ENCODE measurements at regions not wholly inside any gene's neighbourhood (a gene's known extent, or its start where the extent isn't known, plus 50 kb on each side); places are given as distances from the start of the nearest gene placed in this dataset.

GRCh38 chr4:188454575-188454974, 315.3 kb downstream of the TRIML1 start:
- Histone ChIP-seq H3K9me3 (ENCODE audit: control insufficient read depth, insufficient read depth, low read depth, low read length) (0 out of 2 replicates have a peak, but pooled peaks cover under 1% of the 10 kb centered on the region), H3K36me3 (ENCODE audit: control insufficient read depth, insufficient read depth, low read length) (no peaks in the 10 kb centered on the region), H3K27me3 (ENCODE audit: control insufficient read depth, insufficient read depth, low read length) (no peaks in the 10 kb centered on the region), H3K27ac (ENCODE audit: low read depth, low read length) (no peak overlapping the region), H3K4me3 (ENCODE audit: low read depth, low read length) (no peak overlapping the region), H3K4me1 (ENCODE audit: control insufficient read depth, insufficient read depth, low read length) (peaks cover 19% of the 10 kb centered on the region), H3K9ac (ENCODE audit: low read length) (no peak overlapping the region)

- Histone ChIP-seq H3K9ac (ENCODE audit: low read length) (no peak overlapping the region), H3K4me1 (ENCODE audit: control insufficient read depth, insufficient read depth, low read length) (peaks cover 14% of the 10 kb centered on the region), H3K36me3 (ENCODE audit: control insufficient read depth, insufficient read depth, low read length) (no peaks in the 10 kb centered on the region), H3K27me3 (ENCODE audit: control insufficient read depth, insufficient read depth, low read length) (no peaks in the 10 kb centered on the region), H3K9me3 (ENCODE audit: control insufficient read depth, insufficient read depth, low read depth, low read length) (0 out of 2 replicates have a peak, but pooled peaks cover 3% of the 10 kb centered on the region), H3K4me3 (ENCODE audit: low read depth, low read length) (no peak overlapping the region), H3K27ac (ENCODE audit: low read depth, low read length) (no peak overlapping the region)
Observed at GRCh38 chr4:188455062-188455752, 316.0 kb downstream of the TRIML1 start.

GRCh38 chr4:188459381-188459780, 320.1 kb downstream of the TRIML1 start:
- H3K4me3 ChIP-seq (ENCODE audit: low read depth, low read length) = no peak overlapping the region
- H3K27me3 ChIP-seq (ENCODE audit: control insufficient read depth, insufficient read depth, low read length) = no peaks in the 10 kb centered on the region
- H3K9ac ChIP-seq (ENCODE audit: low read length) = no peak overlapping the region
- 0 out of 2 replicates have a peak, but pooled peaks cover 4% of the 10 kb centered on the region for H3K4me1 ChIP-seq (ENCODE audit: control insufficient read depth, insufficient read depth, low read length)
- H3K27ac ChIP-seq (ENCODE audit: low read depth, low read length) = no peak overlapping the region
- peaks cover 19% of the 10 kb centered on the region for H3K9me3 ChIP-seq (ENCODE audit: control insufficient read depth, insufficient read depth, low read depth, low read length)
- no peaks in the 10 kb centered on the region for H3K36me3 ChIP-seq (ENCODE audit: control insufficient read depth, insufficient read depth, low read length)

GRCh38 chr4:188463909-188464308, 324.7 kb downstream of the TRIML1 start:
- Histone ChIP-seq H3K9ac (ENCODE audit: low read length) (no peak overlapping the region), H3K27ac (ENCODE audit: low read depth, low read length) (no peak overlapping the region), H3K36me3 (ENCODE audit: control insufficient read depth, insufficient read depth, low read length) (no peaks in the 10 kb centered on the region), H3K27me3 (ENCODE audit: control insufficient read depth, insufficient read depth, low read length) (no peaks in the 10 kb centered on the region), H3K4me3 (ENCODE audit: low read depth, low read length) (no peak overlapping the region), H3K9me3 (ENCODE audit: control insufficient read depth, insufficient read depth, low read depth, low read length) (peaks cover 29% of the 10 kb centered on the region), H3K4me1 (ENCODE audit: control insufficient read depth, insufficient read depth, low read length) (no peaks in the 10 kb centered on the region)

- Histone ChIP-seq H3K27ac (ENCODE audit: low read depth, low read length) (no peak overlapping the region), H3K36me3 (ENCODE audit: control insufficient read depth, insufficient read depth, low read length) (no peaks in the 10 kb centered on the region), H3K4me3 (ENCODE audit: low read depth, low read length) (no peak overlapping the region), H3K9ac (ENCODE audit: low read length) (no peak overlapping the region), H3K4me1 (ENCODE audit: control insufficient read depth, insufficient read depth, low read length) (no peaks in the 10 kb centered on the region), H3K9me3 (ENCODE audit: control insufficient read depth, insufficient read depth, low read depth, low read length) (peaks cover 22% of the 10 kb centered on the region), H3K27me3 (ENCODE audit: control insufficient read depth, insufficient read depth, low read length) (no peaks in the 10 kb centered on the region)
Observed at GRCh38 chr4:188466001-188466400, 326.8 kb downstream of the TRIML1 start.

- Histone ChIP-seq H3K27ac (ENCODE audit: low read depth, low read length) (no peak overlapping the region), H3K27me3 (ENCODE audit: control insufficient read depth, insufficient read depth, low read length) (no peaks in the 10 kb centered on the region), H3K4me1 (ENCODE audit: control insufficient read depth, insufficient read depth, low read length) (no peaks in the 10 kb centered on the region)
Observed at GRCh38 chr4:188484256-188484655, 345.0 kb downstream of the TRIML1 start.

GRCh38 chr4:188485906-188486305, 346.7 kb downstream of the TRIML1 start:
- Histone ChIP-seq H3K36me3 (ENCODE audit: control insufficient read depth, insufficient read depth, low read length) (no peaks in the 10 kb centered on the region), H3K27me3 (ENCODE audit: control insufficient read depth, insufficient read depth, low read length) (no peaks in the 10 kb centered on the region), H3K4me1 (ENCODE audit: control insufficient read depth, insufficient read depth, low read length) (no peaks in the 10 kb centered on the region), H3K9me3 (ENCODE audit: control insufficient read depth, insufficient read depth, low read depth, low read length) (peaks cover 3% of the 10 kb centered on the region; the same call in 1 of the 2 replicates), H3K9ac (ENCODE audit: low read length) (no peak overlapping the region), H3K27ac (ENCODE audit: low read depth, low read length) (no peak overlapping the region), H3K4me3 (ENCODE audit: low read depth, low read length) (no peak overlapping the region)

More at GRCh38 chr4:188484256-188484655, 345.0 kb downstream of the TRIML1 start:
- Histone ChIP-seq H3K36me3 (ENCODE audit: control insufficient read depth, insufficient read depth, low read length) (no peaks in the 10 kb centered on the region), H3K4me3 (ENCODE audit: low read depth, low read length) (no peak overlapping the region), H3K9ac (ENCODE audit: low read length) (no peak overlapping the region), H3K9me3 (ENCODE audit: control insufficient read depth, insufficient read depth, low read depth, low read length) (no peaks in the 10 kb centered on the region)

GRCh38 chr4:188492886-188493285, 353.6 kb downstream of the TRIML1 start:
- Histone ChIP-seq H3K9me3 (ENCODE audit: control insufficient read depth, insufficient read depth, low read depth, low read length) (peaks cover 14% of the 10 kb centered on the region; the same call in 1 of the 2 replicates), H3K27ac (ENCODE audit: low read depth, low read length) (no peak overlapping the region), H3K4me3 (ENCODE audit: low read depth, low read length) (no peak overlapping the region), H3K4me1 (ENCODE audit: control insufficient read depth, insufficient read depth, low read length) (no peaks in the 10 kb centered on the region), H3K36me3 (ENCODE audit: control insufficient read depth, insufficient read depth, low read length) (no peaks in the 10 kb centered on the region), H3K27me3 (ENCODE audit: control insufficient read depth, insufficient read depth, low read length) (no peaks in the 10 kb centered on the region), H3K9ac (ENCODE audit: low read length) (no peak overlapping the region)

- no peak overlapping the region for H3K9ac ChIP-seq (ENCODE audit: low read length)
- no peaks in the 10 kb centered on the region for H3K36me3 ChIP-seq (ENCODE audit: control insufficient read depth, insufficient read depth, low read length)
- H3K9me3 ChIP-seq (ENCODE audit: control insufficient read depth, insufficient read depth, low read depth, low read length) = peaks cover 12% of the 10 kb centered on the region; the same call in 1 of the 2 replicates
- H3K4me3 ChIP-seq (ENCODE audit: low read depth, low read length) = no peak overlapping the region
- H3K4me1 ChIP-seq (ENCODE audit: control insufficient read depth, insufficient read depth, low read length) = no peaks in the 10 kb centered on the region
- H3K27ac ChIP-seq (ENCODE audit: low read depth, low read length) = no peak overlapping the region
- H3K27me3 ChIP-seq (ENCODE audit: control insufficient read depth, insufficient read depth, low read length) = no peaks in the 10 kb centered on the region
Observed at GRCh38 chr4:188495169-188495568, 355.9 kb downstream of the TRIML1 start.

- H3K9ac ChIP-seq (ENCODE audit: low read length) = no peak overlapping the region
- H3K27me3 ChIP-seq (ENCODE audit: control insufficient read depth, insufficient read depth, low read length) = no peaks in the 10 kb centered on the region
- no peak overlapping the region for H3K4me3 ChIP-seq (ENCODE audit: low read depth, low read length)
- no peak overlapping the region for H3K27ac ChIP-seq (ENCODE audit: low read depth, low read length)
- H3K4me1 ChIP-seq (ENCODE audit: control insufficient read depth, insufficient read depth, low read length) = no peaks in the 10 kb centered on the region
- no peaks in the 10 kb centered on the region for H3K9me3 ChIP-seq (ENCODE audit: control insufficient read depth, insufficient read depth, low read depth, low read length)
- H3K36me3 ChIP-seq (ENCODE audit: control insufficient read depth, insufficient read depth, low read length) = no peaks in the 10 kb centered on the region
Observed at GRCh38 chr4:188511431-188511830, 372.2 kb downstream of the TRIML1 start.

GRCh38 chr4:188532751-188533150, 393.5 kb downstream of the TRIML1 start:
- no peak overlapping the region for H3K27ac ChIP-seq (ENCODE audit: low read depth, low read length)
- no peaks in the 10 kb centered on the region for H3K9me3 ChIP-seq (ENCODE audit: control insufficient read depth, insufficient read depth, low read depth, low read length)
- H3K9ac ChIP-seq (ENCODE audit: low read length) = no peak overlapping the region
- no peaks in the 10 kb centered on the region for H3K4me1 ChIP-seq (ENCODE audit: control insufficient read depth, insufficient read depth, low read length)
- no peaks in the 10 kb centered on the region for H3K27me3 ChIP-seq (ENCODE audit: control insufficient read depth, insufficient read depth, low read length)
- H3K4me3 ChIP-seq (ENCODE audit: low read depth, low read length) = no peak overlapping the region
- H3K36me3 ChIP-seq (ENCODE audit: control insufficient read depth, insufficient read depth, low read length) = no peaks in the 10 kb centered on the region
